ENCODE measurements at regions not wholly inside any gene's neighbourhood (a gene's known extent, or its start where the extent isn't known, plus 50 kb on each side); places are given as distances from the start of the nearest gene placed in this dataset.

GRCh38 chr4:26074712-26075430 lies 160.9 kb downstream of the SMIM20 start:
- peak; percentile 84 for DNase-seq

DNA sequence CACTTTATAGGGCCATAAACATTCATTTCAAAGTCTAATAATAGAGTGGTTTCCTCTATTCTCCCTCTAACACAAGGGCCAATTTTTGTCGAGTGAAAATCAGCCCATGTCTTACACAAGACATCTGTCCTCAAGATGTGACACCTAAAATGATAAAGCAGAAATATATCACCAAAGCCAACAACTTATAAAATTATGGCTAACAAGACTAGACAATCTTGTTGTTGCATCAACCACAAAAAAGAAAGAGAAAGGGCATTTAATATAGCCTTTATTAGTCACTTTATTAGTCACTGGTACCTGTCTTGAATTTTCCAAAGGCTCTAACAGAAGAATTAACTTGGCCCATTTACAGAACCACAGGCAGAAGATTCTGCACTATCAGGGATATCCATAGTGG lies 161.6 kb downstream of the SMIM20 start:
- peak; percentile 33 for DNase-seq

DNA sequence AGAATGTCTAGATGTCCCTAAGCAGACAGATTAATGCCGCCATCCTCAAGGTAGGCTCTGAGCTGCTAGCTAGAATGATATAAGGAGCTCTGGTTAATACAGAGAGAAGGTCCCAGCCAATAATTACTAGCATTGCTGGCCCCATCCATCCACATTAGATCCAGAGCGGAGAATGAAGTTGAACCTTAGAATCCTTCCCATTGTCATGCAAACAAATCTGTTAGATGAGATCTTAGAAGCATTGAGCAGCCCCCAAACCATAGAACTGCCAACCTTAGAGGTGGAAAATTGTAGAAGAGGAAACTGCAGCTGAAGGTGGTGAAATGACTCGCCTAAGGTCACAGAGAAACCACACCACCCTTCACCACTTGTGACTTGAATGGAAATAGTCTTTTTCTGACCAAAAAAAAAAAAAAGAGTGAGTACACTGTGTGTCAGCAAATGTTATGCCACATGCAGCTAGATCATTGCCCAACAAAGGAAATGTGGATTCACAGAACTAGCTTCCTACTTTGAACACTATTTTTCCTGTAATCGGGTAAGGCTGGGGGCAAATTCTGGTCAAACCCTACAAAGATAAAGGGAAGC lies 162.1 kb downstream of the SMIM20 start:
- DNase-seq: peak; percentile 90

GRCh38 chr4:26076896-26077295 lies 162.9 kb downstream of the SMIM20 start:
- DNase-seq: peak; percentile 36

GRCh38 chr4:26077756-26078155 lies 163.7 kb downstream of the SMIM20 start:
- no peak for DNase-seq

- no peak for DNase-seq
Measured at GRCh38 chr4:26080870-26081628, 167.0 kb downstream of the SMIM20 start.

DNA sequence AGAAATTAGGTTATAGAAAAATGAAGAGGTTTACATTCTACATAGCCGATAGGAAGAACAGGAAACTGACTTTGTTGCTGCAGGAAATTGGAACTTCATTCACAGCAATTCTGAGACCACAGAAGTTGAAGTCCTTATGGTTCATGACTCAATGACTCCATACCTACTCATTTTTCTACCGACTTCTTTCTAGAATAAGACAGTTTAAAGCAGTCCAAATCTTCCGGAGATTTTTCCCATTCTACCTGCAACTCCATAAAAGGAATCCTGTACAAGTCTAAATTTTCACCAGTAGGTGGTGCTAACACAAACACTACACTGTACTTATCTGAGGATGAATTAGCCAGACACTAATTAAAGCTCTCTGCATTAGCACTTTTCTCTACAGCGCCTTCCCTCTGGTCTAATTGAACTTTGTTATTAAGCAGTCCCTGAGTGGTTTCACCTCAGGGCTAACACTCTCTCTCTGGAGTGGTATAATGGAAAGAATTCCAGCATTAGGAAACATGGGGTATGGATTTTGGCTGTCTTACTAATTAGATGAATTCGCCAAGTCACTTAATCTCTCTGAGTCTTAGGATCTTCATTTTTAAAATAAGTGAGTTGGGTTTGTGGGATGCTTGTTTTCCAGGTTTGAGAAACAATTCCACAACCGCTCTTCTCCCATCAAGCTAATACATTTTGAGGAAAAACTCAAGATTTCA lies 167.9 kb downstream of the SMIM20 start:
- DNase-seq: peak; percentile 74

GRCh38 chr4:26082565-26082964 lies 168.5 kb downstream of the SMIM20 start:
- DNase-seq: no peak

- DNase-seq: peak; percentile 53
Measured at GRCh38 chr4:26083987-26084386, 170.0 kb downstream of the SMIM20 start.

- DNase-seq: no peak
Measured at GRCh38 chr4:26084414-26084813, 170.4 kb downstream of the SMIM20 start.

- DNase-seq: no peak
Measured at GRCh38 chr4:26085551-26085950, 171.5 kb downstream of the SMIM20 start.

- DNase-seq: no peak
Measured at GRCh38 chr4:26086621-26087441, 172.8 kb downstream of the SMIM20 start.

GRCh38 chr4:26088433-26088928 lies 174.5 kb downstream of the SMIM20 start:
- DNase-seq: peak; percentile 65

DNA sequence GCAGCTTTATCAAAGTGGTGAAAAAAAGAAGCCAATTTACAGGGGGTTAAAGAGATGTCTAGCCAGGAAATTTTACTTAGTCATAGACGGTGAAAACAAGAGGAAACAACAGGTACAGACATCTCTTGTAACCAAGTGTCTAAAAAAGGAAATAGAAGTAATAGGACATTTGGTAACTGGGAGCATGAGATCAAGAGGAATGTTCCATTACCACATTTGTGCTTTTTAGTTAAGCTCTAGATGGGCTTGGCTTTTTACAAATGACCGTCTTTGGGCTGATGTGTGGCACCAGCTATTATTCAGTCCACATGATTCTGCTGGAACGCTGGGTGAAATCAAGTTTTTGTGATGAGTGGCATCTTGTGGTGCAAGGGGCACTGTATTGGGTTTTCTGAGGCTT lies 179.5 kb downstream of the SMIM20 start:
- DNase-seq: no peak

- no peak for DNase-seq
Measured at GRCh38 chr4:26094076-26094475, 180.1 kb downstream of the SMIM20 start.

- no peak for DNase-seq
Measured at GRCh38 chr4:26094911-26095310, 180.9 kb downstream of the SMIM20 start.

DNA sequence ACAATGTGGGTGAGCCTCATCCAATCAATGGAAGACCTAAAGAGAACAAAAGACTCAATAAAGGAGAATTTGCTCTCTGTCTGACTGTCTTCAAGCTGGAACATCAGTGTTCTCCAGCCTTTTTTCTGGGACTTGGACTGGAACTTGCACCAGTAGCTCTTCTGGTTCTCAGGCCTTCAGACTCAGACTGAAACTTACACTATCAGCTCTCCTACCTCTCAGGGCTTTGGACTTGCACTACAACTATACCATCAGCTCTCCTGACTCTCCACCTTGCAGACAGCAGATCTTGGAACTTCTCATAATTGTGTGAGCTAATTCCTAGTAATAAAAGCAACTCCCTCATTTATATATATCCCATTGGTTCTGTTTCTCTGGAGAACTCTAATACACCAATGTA lies 185.9 kb downstream of the SMIM20 start:
- no peak for DNase-seq

- no peak for DNase-seq
Measured at GRCh38 chr4:26101011-26101410, 187.0 kb downstream of the SMIM20 start.

GRCh38 chr4:26104056-26104685 lies 190.2 kb downstream of the SMIM20 start:
- no peak for DNase-seq

GRCh38 chr4:26105337-26105736 lies 191.3 kb downstream of the SMIM20 start:
- no peak for DNase-seq

DNA sequence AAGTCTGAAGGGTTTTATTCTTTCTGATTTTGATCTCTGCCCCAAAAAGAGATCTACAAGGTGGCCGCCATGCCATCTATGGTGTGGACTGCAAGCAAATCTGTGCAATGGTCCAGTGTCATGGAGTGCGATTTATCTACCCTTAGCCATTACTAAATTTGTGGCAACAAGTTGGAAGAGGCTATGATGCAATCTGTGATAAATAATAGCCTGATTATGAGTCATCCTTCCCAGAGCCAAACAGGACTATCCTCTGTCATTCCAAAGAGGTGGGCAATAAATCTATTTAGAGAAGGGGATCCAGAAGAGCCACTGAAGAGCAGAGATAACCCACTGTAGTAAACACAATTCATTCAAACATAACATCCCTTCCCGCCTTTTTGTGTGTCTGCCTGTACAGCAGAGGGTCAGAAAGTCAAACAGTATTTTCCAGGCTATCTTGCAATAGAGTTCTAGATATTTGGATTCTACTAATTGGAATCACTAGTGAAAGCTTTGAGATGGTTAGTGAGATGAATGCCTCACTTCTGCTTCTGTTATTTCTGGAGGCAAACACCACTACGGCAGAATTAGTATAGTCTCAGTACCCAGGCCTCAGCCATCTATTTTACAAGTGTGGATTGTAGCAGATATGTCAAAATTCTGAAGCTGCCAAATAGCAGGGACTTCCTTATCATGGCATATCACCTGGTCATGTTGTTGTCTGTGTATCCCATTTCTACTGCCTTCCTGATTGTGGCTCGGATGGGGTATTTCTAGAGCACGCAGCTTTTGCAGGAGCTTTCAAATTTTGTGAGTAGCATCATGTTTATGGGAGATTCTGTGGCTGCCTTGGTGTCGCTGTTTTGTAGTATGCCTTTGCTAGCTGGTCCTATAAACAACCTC lies 192.0 kb downstream of the SMIM20 start:
- no peak for DNase-seq

All from activated CD4-positive, alpha-beta T cell treated with anti-CD3 and anti-CD28 coated beads, Interleukin-10, Interleukin-2, amounts not matched to agents 100 ng/mL and 50 ng/mL, durations not matched to agents 16 hours and 8 hours (primary cell).